ENCODE measurements at regions not wholly inside any gene's neighbourhood (a gene's known extent, or its start where the extent isn't known, plus 50 kb on each side); places are given as distances from the start of the nearest gene placed in this dataset.

- no peak for DNase-seq
Observed at GRCh38 chr12:28110329-28110728, 79.9 kb upstream of the CCDC91 start.

DNA sequence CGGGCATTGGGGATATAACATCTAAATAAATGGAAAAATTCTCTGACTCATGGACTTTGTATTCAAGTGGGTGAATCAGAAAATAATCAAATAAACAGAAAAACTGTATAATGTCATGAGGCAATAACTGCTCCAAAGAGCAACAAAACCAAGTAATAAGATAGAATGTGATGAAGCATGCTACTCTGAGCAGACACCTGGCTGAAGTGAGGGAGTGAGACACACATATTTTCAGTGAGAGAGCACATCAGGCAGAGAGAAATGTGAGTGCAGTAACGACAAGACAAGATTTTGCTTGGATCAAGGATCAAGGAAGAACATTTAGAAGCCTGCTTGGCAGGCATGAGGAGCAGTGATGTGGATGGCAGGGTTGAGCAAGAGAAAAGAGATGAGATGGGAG lies 75.8 kb upstream of the CCDC91 start:
- no peak for DNase-seq

- DNase-seq: no peak
Observed at GRCh38 chr12:28121433-28121832, 68.8 kb upstream of the CCDC91 start.

GRCh38 chr12:28121899-28122655 lies 68.2 kb upstream of the CCDC91 start:
- no peak for DNase-seq

DNA sequence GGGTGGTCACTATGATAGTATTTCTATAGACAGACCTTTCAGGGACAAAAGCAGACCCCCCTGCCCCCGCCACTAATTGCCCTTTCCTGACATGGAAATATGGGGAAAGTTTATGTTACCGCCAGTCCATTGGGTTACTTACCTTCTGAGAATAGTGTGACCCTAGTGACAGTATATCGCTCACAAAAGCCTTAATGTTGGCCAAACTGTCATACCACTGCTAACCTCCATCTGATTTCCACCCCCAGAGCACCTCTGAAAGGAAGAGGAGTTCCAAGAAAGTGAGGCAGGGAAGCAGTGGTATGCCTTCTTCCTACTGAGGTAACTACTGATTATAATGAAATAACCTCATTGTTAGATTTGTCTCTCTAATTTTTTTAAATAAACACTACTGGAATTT lies 67.5 kb upstream of the CCDC91 start:
- DNase-seq: no peak

- no peak for DNase-seq
Observed at GRCh38 chr12:28127455-28127854, 62.8 kb upstream of the CCDC91 start.

- DNase-seq: no peak
Observed at GRCh38 chr12:28129031-28129430, 61.2 kb upstream of the CCDC91 start.

DNA sequence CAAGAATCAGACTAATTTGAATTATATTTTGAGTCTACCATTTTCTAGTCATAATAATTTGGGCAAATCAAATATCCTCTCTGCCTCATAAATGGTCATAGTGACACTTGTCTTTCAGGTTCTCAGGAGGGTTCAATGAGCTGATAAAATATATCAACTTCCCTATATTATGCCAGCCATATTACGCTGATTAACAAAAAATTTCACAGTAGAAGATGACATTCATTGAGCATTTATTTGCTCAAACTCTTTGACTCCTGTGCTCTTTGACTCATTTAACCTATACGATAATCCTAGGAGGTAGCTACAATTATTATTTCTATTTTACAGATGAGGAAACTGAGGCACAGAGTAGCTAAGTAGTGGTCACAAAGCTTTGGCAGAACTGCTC lies 60.0 kb upstream of the CCDC91 start:
- DNase-seq: no peak

GRCh38 chr12:28130625-28131598 lies 59.3 kb upstream of the CCDC91 start:
- DNase-seq: peak; percentile 50

GRCh38 chr12:28132398-28132797 lies 57.9 kb upstream of the CCDC91 start:
- no peak for DNase-seq

GRCh38 chr12:28135801-28136439 lies 54.3 kb upstream of the CCDC91 start:
- no peak for DNase-seq

DNA sequence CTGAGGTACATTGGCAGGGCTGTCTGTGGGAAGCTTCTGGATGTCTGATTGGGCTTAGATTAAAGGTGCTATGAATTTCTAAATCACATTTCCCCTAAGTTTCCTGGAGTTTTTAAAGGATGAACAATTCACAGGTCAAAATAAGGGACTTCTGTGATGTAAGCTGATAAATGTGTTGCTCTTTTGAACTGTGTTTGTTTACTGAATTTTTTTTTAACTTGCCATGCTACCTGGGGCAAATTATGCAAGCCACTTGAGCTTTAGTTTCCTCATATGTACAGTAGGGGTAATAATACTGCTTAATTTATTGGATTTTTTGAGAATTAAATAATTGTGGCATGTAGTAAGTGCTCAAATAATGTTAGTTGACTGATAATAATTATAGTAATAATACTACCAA lies 52.8 kb upstream of the CCDC91 start:
- no peak for DNase-seq

DNA sequence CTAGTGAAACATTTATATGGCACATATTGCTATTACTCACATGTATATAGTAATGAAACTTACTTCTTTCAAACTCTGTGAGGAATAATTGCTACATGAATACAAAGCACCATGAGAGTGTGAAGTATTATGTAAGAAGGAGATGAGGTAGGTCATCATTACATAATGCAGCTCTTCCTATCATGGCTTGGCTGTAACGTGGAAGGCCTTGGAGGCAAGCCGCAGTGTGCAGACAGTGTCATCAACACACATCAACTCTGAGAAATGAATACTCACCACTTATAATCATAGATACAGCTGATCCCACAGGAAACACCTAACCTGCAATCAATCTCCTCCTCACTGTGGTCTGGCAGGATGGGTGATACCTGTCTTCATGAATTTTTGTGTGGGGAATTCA lies 49.9 kb upstream of the CCDC91 start:
- DNase-seq: no peak
